IgD-negative memory B cell (primary cell): ENCODE measurements at regions not wholly inside any gene's neighbourhood (a gene's known extent, or its start where the extent isn't known, plus 50 kb on each side); places are given as distances from the start of the nearest gene placed in this dataset.
"Not testable (repeated sequence)": the region's sequence is repeated elsewhere in the genome, so short reads cannot be mapped to it uniquely, and the experiment has no call there.

Source experiments
- H3K27ac Mint-ChIP-seq, 3 donors: one replicate each; pipeline ENCODE4 v1.8.0; 2020 to 2022; ENCODE audit warnings: mild to moderate bottlenecking in 3 of 3, mixed read lengths in 3 of 3, moderate library complexity in 1 of 3
- H3K27me3 Mint-ChIP-seq: one replicate; pipeline ENCODE4 v1.8.0; 2021; ENCODE audit warnings: mixed read lengths
- H3K36me3 Mint-ChIP-seq: one replicate; pipeline ENCODE4 v1.8.0; 2020; ENCODE audit warnings: mild to moderate bottlenecking, mixed read lengths
- H3K4me1 Mint-ChIP-seq, 3 donors: one replicate each; pipeline ENCODE4 v1.8.0; 2020 to 2022; ENCODE audit warnings: mixed read lengths in 3 of 3, mild to moderate bottlenecking in 1 of 3
- H3K4me3 Mint-ChIP-seq, 4 donors: one replicate each; pipeline ENCODE4 v1.8.0; 2020 to 2022; ENCODE audit warnings: mild to moderate bottlenecking in 4 of 4, mixed read lengths in 4 of 4, moderate library complexity in 3 of 4
- H3K9me3 Mint-ChIP-seq, 3 donors: one replicate each; pipeline ENCODE4 v1.8.0; 2020 to 2021; ENCODE audit warnings: mixed read lengths in 3 of 3, mild to moderate bottlenecking in 1 of 3

DNA sequence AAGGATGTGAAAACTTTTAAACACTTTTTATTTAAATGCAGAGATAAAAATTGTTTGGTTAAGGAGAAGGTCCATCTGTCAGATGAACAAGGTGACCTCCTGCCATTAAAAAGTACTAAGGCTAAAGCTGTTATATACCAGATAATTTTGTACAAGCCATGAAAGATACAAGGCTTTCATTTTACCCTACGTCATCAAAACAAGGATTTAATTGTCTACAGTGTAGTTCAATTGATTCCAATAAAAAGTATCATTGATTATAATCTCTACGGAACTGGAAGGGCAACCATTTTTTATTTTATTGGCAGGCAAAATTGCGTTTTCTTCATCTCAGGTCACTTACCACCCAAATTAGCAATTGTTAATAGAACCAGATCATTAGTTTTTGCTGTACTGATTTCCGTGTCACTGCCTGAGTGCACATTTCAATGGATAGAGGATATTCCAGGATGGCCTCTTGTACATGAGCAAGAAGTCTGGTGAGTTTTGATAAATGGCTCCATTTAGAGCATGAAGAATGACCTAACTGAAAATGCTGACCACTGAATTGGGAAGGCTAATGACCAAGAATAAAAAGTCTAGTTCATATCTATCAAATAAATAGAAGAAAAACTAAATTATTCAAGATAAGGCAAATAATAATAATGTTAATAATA is 564.9 kb downstream of the JRKL start:
- no peaks in the 10 kb centered on the region for H3K4me1 Mint-ChIP-seq
- no peaks in the 10 kb centered on the region for H3K27me3 Mint-ChIP-seq
- peaks cover 3% of the 10 kb centered on the region for H3K36me3 Mint-ChIP-seq
- H3K9me3 Mint-ChIP-seq: peaks cover 0 to 3% (median 2%) of the 10 kb centered on the region in 3 donors
- no peak overlapping the region for H3K27ac Mint-ChIP-seq
- no peak overlapping the region for H3K4me3 Mint-ChIP-seq

DNA sequence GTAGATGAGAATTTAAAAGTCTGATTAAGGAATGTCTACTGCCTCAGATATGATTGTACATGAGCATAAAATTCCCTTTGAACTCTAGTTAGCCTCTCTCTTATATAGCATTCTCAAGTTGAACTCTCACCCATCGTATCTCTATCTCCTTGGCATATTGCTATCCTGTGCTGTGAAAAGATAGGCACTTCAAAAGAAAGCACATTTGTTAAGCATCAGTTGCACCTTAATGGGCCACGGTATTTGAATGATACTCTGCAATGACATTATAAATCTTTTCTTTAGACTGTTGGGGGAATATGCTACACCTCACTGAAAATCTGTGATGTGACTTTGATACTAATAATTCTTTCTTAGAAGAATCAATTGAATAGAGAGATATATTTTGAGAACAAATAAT is 570.7 kb downstream of the JRKL start:
- no peaks in the 10 kb centered on the region for H3K4me1 Mint-ChIP-seq
- H3K4me3 Mint-ChIP-seq: no peak overlapping the region
- peaks cover 0 to 3% (median 3%) of the 10 kb centered on the region in 3 donors for H3K9me3 Mint-ChIP-seq
- no peak overlapping the region for H3K27ac Mint-ChIP-seq
- H3K36me3 Mint-ChIP-seq: peaks cover 2% of the 10 kb centered on the region
- no peaks in the 10 kb centered on the region for H3K27me3 Mint-ChIP-seq

GRCh38 chr11:96960926-96961325 is 571.1 kb downstream of the JRKL start:
- Mint-ChIP-seq H3K4me1 (no peaks in the 10 kb centered on the region), H3K27me3 (no peaks in the 10 kb centered on the region), H3K27ac (no peak overlapping the region), H3K9me3 (peaks cover 0 to 3% (median 2%) of the 10 kb centered on the region in 3 donors), H3K36me3 (no peaks in the 10 kb centered on the region), H3K4me3 (no peak overlapping the region)

DNA sequence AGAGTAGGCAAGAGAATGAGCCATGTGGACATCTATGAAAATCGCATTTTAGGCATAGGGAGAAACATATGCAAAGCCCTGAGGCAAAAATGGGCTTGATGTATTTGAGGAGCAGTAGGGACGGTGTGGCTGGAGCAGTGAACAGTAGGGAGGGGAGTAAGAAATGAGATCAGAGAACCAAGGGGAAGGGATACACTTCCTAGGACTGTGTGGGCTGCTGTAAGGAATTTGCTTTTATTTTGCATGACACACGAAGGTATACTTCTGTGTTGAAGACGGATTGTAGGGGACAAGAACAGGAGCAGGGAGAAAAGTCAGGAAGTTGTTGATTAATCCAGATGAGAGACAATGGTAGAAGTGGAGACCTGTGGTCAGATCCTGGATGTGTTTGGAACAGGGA is 572.1 kb downstream of the JRKL start:
- Mint-ChIP-seq H3K4me3 (no peak overlapping the region), H3K27ac (no peak overlapping the region), H3K4me1 (no peaks in the 10 kb centered on the region), H3K9me3 (peaks cover 0 to 3% (median 3%) of the 10 kb centered on the region in 3 donors), H3K36me3 (no peaks in the 10 kb centered on the region), H3K27me3 (no peaks in the 10 kb centered on the region)

DNA sequence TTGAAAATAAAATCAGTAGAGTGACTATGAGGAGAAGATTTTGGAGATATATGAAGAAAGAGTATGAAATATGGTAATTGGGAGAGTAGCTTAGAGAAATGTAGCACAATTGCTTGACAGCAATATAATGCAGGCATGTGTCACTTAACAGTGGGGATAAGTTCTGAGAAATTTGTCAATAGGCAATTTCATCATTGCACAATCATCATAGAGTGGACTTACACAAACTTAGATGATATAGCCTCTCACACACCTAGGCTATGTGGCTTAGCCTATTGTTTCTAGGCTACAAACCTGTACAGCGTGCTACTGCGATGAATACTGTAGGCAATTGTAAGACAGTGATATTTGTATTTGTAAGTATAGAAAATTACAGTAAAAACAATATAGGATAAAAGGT is 573.6 kb downstream of the JRKL start:
- peaks cover 0 to 3% (median 2%) of the 10 kb centered on the region in 3 donors for H3K9me3 Mint-ChIP-seq
- H3K36me3 Mint-ChIP-seq: no peaks in the 10 kb centered on the region
- H3K27me3 Mint-ChIP-seq: no peaks in the 10 kb centered on the region
- H3K4me3 Mint-ChIP-seq: no peak overlapping the region
- H3K4me1 Mint-ChIP-seq: no peaks in the 10 kb centered on the region
- no peak overlapping the region for H3K27ac Mint-ChIP-seq

DNA sequence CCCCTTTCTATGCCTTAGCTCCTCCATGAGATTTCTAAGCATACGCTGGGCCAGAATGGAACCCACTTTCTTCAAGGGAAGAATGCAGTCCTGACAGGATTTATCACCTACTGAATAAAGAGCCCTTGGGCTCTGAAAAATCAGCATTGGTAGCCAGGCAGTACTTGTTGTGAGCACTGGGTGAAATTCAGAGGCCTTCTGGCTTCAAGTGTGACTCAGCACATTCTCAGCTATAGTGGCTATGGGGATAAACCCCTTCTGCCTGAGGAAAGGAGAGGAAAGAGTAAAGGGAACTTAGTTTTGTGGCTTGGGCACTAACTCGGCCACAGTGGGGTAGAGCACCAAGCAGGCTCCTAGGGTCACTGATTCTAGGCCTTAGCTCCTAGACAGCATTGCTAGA is 574.8 kb downstream of the JRKL start:
- H3K27me3 Mint-ChIP-seq: no peaks in the 10 kb centered on the region
- H3K4me3 Mint-ChIP-seq: no peak overlapping the region
- H3K27ac Mint-ChIP-seq: no peak overlapping the region
- no peaks in the 10 kb centered on the region for H3K36me3 Mint-ChIP-seq
- no peaks in the 10 kb centered on the region for H3K4me1 Mint-ChIP-seq
- H3K9me3 Mint-ChIP-seq: peaks cover 0 to 3% (median 2%) of the 10 kb centered on the region in 3 donors

DNA sequence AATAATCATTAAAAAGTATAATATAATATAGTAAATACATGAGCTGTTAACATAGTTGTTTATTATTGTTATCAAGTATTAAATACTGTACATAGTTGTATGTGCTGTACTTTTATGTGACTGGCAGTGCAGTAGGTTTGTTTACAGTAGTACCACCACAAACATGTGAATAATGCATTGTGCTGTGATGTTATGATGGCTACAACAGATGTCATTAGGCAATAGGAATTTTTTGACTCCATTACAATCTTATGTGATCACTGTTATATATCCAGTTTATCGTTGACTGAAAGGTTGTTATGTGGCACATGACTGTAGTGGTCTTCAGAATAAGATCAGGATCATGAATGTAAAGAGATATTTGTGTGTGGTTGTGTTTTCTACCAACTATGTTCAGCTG is 577.8 kb downstream of the JRKL start:
- Mint-ChIP-seq H3K27me3 (no peaks in the 10 kb centered on the region), H3K9me3 (peaks cover 0 to 4% (median 4%) of the 10 kb centered on the region in 3 donors), H3K36me3 (no peaks in the 10 kb centered on the region), H3K4me1 (no peaks in the 10 kb centered on the region), H3K27ac (no peak overlapping the region), H3K4me3 (no peak overlapping the region)

DNA sequence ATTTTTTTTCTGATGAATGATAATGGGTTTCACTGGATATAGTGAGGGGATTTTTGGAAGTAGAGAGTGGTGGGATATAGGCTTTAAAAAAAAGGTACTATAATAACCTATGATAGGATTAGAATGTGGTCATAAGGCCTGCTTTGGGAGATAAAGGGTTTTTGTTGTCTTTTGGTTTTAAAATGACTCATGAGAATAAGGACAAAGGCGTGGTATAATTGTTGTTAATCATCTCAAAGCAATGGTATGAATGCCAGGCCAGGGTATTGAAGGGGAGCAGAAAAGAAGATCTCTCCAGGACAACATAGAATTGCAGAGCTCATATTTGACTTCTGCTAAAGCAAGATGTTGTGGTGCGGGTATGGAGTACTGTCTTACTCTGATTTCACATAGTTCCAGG is 579.4 kb downstream of the JRKL start:
- Mint-ChIP-seq H3K4me3 (no peak overlapping the region), H3K27me3 (no peaks in the 10 kb centered on the region), H3K27ac (no peak overlapping the region), H3K36me3 (no peaks in the 10 kb centered on the region), H3K9me3 (peaks cover 0 to 4% (median 4%) of the 10 kb centered on the region in 3 donors), H3K4me1 (no peaks in the 10 kb centered on the region)

GRCh38 chr11:96978751-96979150 is 588.9 kb downstream of the JRKL start:
- no peak overlapping the region for H3K4me3 Mint-ChIP-seq
- no peaks in the 10 kb centered on the region for H3K36me3 Mint-ChIP-seq
- H3K27ac Mint-ChIP-seq: no peak overlapping the region
- H3K27me3 Mint-ChIP-seq: no peaks in the 10 kb centered on the region
- H3K9me3 Mint-ChIP-seq: peaks cover 3 to 15% (median 9%) of the 10 kb centered on the region in 3 donors
- H3K4me1 Mint-ChIP-seq: no peaks in the 10 kb centered on the region

GRCh38 chr11:96986516-96986915 is 596.7 kb downstream of the JRKL start:
- no peaks in the 10 kb centered on the region for H3K36me3 Mint-ChIP-seq
- no peaks in the 10 kb centered on the region for H3K4me1 Mint-ChIP-seq
- H3K9me3 Mint-ChIP-seq: peaks cover 0 to 8% (median 0%) of the 10 kb centered on the region in 3 donors
- H3K4me3 Mint-ChIP-seq: no peak overlapping the region
- no peaks in the 10 kb centered on the region for H3K27me3 Mint-ChIP-seq
- H3K27ac Mint-ChIP-seq: no peak overlapping the region

DNA sequence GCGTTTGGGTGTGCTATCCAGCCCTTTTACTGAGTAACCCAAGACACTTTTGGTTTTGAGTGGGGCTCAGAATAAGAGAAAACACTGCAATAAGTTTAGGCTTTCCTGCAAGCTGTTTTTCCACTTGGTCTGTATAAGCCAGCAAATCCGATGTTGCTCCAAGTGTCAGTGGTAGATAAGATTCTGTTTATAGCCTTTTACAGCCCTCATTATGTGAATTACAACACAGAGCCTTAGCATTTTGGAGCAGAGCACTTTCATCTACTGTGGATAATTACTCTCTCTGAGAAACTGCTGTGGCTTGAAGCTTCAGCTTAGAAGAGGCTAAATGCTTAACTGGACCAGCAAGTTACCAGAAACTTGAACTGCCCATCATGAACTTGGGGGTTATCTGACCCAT is 601.1 kb downstream of the JRKL start:
- Mint-ChIP-seq H3K9me3 (peaks cover 0 to 9% (median 2%) of the 10 kb centered on the region in 3 donors), H3K36me3 (no peaks in the 10 kb centered on the region), H3K27me3 (no peaks in the 10 kb centered on the region), H3K4me3 (no peak overlapping the region), H3K27ac (no peak overlapping the region), H3K4me1 (no peaks in the 10 kb centered on the region)

DNA sequence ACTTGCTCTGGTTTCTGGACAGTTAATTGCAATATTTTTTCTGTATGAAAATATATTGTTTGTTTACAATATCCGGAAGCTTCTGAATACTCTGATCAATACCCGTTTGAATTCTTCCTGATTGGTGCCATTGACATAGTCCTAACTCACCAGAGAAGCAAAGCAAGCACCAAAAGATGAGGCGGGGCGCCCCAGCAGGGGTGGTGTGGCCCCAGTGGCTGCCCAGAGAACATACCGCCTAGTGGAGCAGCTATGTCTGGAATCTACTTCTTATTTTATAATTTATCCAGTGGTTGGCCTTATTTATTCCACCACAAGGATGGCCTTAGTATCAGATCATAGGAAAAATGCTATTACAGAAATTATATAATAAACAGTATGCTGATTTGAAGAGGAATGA is 610.7 kb downstream of the JRKL start:
- Mint-ChIP-seq H3K27ac (no peak overlapping the region), H3K4me1 (no peaks in the 10 kb centered on the region), H3K4me3 (no peak overlapping the region), H3K36me3 (peaks cover 2% of the 10 kb centered on the region), H3K9me3 (peaks cover 2 to 4% (median 3%) of the 10 kb centered on the region in 3 donors), H3K27me3 (no peaks in the 10 kb centered on the region)

DNA sequence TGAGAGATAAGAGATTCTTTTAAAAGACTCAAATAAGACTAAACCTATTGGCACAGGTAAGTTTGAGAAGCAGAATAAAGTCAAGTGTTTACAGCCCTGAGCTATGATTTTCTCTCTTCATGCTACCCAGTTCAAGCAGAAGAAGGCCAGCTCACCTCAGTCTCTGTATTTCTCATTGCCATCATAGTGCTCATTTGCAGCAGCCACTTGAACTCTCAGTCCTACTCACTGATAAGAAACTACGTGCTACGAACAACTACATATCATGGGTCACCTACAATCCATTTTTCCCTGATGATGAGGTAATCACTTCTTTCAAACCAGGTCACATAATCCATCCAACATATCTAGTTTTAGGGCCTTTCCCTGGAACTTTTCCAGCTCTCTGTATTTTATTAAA is 617.5 kb downstream of the JRKL start:
- H3K27ac Mint-ChIP-seq: no peak overlapping the region
- peaks cover 0 to 1% (median 0%) of the 10 kb centered on the region in 3 donors for H3K9me3 Mint-ChIP-seq
- H3K36me3 Mint-ChIP-seq: no peaks in the 10 kb centered on the region
- H3K27me3 Mint-ChIP-seq: no peaks in the 10 kb centered on the region
- no peak overlapping the region for H3K4me3 Mint-ChIP-seq
- no peaks in the 10 kb centered on the region for H3K4me1 Mint-ChIP-seq

DNA sequence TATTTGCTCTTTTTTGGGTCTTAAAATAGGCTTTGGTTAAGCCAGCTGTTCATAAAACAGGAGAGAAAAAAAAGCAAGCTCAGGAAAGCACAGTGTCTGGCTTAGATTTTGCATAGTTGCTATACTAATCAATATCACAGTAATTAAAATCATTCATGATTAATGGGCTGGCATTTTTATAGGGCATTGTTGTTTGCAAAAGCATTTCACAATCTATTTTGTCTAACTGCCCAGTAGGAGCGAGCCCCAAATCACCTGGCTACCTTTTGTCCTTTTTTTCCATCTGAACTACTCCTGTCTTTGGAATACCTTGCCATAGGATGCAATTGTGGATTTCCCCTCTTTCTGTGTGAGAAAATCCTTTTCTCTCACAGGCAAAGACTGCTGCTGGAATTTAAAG is 619.8 kb downstream of the JRKL start:
- Mint-ChIP-seq H3K36me3 (no peaks in the 10 kb centered on the region), H3K27ac (no peak overlapping the region), H3K4me1 (no peaks in the 10 kb centered on the region), H3K4me3 (no peak overlapping the region), H3K27me3 (no peaks in the 10 kb centered on the region), H3K9me3 (peaks cover 1 to 5% (median 2%) of the 10 kb centered on the region in 3 donors)

- not testable (repeated sequence) for H3K36me3 Mint-ChIP-seq, H3K27me3 Mint-ChIP-seq
These were observed 621.2 kb downstream of the JRKL start for GRCh38 chr11:97010997-97011396.

DNA sequence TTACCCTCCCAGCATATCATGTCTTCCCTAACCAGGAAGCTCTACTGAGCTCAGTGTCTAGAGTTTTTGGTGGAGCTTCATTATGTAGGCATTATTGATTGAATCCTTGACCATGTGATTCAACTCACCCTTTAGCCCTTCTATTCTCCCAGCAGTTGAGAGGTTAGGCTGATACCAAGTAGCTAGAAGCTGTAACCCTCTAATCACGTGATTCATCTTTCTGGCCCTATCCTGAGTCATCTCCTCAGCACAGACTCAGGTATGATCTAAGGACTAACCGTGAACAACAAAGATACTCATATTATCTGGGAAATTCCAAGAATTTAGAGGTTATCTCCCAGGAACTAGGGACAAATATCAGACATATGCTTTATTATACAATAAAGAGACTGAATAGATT is 625.5 kb downstream of the JRKL start:
- Mint-ChIP-seq H3K4me1 (no peaks in the 10 kb centered on the region), H3K36me3 (no peaks in the 10 kb centered on the region), H3K4me3 (no peak overlapping the region), H3K9me3 (peaks cover 1 to 11% (median 2%) of the 10 kb centered on the region in 3 donors), H3K27me3 (no peaks in the 10 kb centered on the region), H3K27ac (no peak overlapping the region)

More at GRCh38 chr11:97010997-97011396, 621.2 kb downstream of the JRKL start:
- not testable (repeated sequence) for H3K4me3 Mint-ChIP-seq, H3K4me1 Mint-ChIP-seq, H3K27ac Mint-ChIP-seq, H3K9me3 Mint-ChIP-seq
